HG03571 (cell line): ENCODE measurements at regions not wholly inside any gene's neighbourhood (a gene's known extent, or its start where the extent isn't known, plus 50 kb on each side); places are given as distances from the start of the nearest gene placed in this dataset.

ENCODE experiments used
- ATAC-seq: cut with Tn5 transposase; IDR thresholded peaks from one replicate; pipeline ENCODE4 v1.9.1; 2021; ENCODE audit not compliant: unreplicated experiment

DNA sequence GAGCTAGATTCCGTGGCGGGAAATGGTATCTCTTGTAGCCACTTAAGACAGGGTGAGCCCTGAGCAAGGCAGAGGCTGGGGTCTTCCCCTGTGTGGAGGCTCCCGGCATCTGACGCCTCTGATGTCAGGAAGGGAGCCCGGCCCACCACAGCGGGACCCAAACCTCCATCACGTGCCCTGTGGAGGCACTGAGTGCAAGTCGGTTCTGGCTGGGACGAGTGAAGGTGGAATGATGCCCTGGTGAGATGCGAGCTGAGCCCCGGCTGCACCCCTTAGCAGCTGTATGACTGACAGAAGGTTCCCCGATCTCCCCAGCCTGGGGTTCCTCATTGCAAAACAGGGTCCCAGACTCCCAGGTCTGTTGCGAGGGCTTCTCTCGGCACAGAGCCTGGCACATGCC lies 187.4 kb upstream of the TNRC6C start:
- ATAC-seq: no peak

- no peak for ATAC-seq
Measured at GRCh38 chr17:77771587-77771986, 186.9 kb upstream of the TNRC6C start.

- ATAC-seq: no peak
Measured at GRCh38 chr17:77771998-77772397, 186.5 kb upstream of the TNRC6C start.

DNA sequence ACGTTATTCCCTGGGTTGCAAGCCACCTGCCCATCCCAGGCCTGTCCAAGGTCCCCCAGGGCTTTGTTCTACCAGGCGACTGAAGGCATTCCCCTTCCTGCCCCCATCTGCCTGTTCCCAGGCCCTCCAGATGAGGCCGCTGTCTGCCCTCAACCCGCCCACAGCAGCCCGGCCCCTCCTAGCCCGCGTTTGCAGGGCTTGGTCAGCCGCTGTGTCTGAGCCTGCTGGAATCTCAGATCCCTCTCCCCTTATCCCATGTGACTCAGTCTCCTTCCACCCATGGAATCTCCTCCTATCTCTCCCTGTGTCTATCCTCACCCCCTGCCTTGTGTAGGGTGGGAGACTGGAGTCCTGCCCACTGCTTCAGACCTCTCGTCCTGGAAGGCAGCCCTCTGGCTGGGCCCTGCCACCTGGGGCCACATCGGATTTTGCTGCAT lies 186.0 kb upstream of the TNRC6C start:
- no peak for ATAC-seq

- no peak for ATAC-seq
Measured at GRCh38 chr17:77772899-77773358, 185.6 kb upstream of the TNRC6C start.

- ATAC-seq: no peak
Measured at GRCh38 chr17:77774182-77774581, 184.3 kb upstream of the TNRC6C start.

DNA sequence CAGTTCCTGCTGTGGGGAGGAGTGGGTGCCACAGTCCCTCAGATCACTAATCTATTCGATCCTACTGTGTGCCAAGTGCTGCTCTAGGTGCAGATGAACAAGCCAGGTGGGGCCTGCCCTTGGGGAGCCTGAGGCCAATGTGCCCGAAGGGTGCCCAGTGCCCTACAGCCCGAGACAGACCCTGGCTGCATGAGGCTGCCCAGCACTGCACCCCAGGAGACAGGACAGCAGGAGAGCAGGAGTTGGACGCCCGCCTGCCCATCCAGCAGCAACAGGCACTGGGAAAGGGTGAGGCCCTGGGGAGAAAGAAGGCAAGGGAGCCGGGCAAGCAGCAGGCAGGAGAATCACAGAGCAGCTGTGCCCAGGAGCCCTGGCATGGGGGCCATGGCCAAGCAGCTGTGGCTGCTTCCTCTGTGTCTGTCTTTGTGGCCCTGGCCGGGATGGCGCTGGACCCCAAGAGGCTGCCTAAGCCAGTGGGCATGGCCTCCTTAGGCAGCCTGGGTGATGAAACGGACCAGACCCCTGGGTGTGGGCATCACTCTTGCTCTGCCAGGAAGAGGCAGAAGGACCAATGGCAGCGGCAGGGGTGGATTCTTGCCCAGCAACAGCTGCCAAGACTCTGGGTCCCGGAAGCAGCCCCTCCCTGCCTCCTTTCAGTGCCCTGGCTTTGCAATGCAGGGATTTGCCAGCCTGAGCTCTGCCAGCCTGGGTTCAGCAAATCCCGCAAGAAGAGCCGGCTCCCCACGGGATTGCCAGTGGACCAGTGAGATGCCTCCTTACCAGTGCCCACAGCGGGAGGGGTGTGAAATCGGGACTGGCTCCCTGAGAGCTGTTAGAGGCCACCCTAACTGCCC lies 179.6 kb upstream of the TNRC6C start:
- ATAC-seq: no peak

DNA sequence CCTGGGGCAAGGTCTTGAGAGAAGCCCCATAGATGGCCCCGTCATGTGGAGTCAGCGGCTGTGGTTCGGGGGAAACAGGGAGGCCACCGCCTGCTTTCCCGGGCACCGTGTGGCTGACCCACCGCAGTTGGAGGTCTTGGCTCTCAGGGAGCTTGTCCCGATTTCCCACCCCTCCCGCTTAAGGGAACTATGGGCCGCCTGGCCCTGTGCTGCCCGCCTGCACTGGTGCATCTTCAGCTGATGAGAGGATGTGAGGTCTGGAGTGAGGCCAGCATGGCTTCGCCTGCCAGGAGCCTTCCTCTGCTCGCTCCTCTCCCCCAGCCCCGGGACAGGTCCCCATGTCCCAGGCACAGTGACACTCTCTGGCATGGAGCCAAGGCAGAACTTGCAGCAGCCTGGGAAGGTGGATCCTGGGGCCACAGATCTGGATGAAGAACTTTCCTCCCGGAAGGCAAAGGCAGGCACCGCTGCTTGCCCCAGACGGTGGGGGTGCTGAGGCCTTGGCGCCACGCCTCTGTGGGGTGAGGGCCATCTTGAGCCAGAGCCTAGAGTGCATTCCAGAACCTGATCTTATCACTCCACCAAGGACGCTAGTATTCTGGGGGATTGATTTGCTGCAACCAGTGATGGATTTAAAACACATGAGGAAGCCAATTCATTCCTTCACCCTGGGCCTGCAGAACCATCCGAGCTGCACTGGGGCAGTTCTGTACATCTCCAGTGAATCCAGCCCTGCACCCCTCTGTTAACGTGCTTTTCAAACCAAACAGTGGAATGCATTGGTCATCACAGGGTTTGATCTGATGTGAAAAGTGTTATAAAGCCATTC lies 178.6 kb upstream of the TNRC6C start:
- ATAC-seq: no peak

DNA sequence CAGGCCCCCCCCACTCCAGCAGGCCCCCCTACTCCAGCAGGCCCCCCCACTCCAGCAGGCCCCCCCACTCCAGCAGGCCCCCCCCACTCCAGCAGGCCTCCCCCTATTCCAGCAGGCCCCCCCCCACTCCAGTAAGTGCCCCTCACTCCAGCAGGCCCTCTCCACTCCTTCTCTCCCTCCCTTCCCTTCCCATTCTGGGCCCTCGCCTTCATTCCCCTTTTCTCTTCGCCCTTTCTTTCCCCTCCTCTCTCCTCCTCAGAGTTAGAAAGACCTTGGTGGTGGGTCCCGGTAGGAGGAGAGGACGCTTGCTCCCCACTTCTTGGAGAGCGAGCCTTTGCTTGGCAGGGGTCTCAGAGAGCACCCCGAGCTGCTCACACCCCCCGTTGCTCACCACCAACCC lies 177.0 kb upstream of the TNRC6C start:
- no peak for ATAC-seq

- no peak for ATAC-seq
Measured at GRCh38 chr17:77782201-77782600, 176.3 kb upstream of the TNRC6C start.

GRCh38 chr17:77782611-77783010 lies 175.9 kb upstream of the TNRC6C start:
- ATAC-seq: no peak

DNA sequence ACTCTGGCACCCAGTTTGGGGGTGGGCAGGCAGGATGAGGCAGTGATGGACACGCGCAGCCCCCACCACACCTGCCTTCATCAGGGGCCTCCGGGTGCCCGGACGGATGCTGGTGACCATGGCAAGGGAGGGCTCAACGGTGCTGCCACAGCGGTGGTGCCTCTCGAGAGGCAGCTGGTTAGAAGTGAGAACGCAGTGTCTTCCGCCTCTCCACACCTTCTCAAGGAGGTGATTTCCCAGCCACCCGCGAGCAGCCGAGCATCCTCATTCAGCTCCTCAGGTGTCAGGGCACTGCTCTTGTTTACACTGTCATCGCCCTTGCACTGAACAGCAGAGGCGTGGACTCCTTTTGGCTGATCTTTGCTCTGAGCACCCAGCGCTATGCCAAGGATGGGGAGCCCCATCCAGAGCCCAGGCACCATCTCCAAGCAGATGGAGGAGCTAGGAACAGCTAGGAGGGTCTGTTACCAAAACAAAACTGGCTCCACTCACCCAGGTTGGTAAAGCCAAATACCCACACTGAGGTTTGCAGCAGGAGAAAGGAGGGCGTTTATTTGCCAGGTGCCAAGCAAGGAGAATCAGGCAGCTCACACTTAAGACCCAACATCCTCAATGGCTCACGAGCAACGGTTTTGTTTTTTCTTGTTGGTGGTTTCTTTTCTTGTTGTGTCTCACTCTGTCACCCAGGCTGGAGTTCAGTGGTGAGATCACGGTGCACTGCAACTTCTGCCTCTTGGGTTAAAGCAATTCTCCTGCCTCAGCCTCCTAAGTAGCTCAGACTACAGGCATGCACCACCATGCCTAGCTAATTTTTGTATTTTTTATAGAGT lies 174.3 kb upstream of the TNRC6C start:
- ATAC-seq: no peak

- no peak for ATAC-seq
Measured at GRCh38 chr17:77785312-77785905, 173.1 kb upstream of the TNRC6C start.

DNA sequence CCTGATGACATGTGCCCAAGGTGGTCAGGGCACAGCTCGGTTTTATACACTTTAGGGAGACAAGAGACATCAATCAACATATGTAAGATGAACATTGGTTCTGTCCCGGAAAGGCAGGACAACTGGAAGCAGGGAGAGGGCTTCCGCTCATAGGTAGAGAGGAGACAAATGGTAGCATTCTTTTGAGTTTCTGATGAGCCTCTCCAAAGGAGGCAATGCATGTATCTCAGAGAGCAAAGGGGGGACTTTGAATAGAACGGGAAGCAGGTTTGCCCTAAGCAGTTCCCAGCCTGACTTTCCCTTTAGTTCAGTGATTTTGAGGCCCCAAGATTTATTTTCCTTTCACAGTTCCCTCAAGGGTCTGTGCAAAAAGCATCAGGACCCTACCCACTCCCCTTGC lies 172.4 kb upstream of the TNRC6C start:
- ATAC-seq: no peak

- no peak for ATAC-seq
Measured at GRCh38 chr17:77786740-77787505, 171.6 kb upstream of the TNRC6C start.

DNA sequence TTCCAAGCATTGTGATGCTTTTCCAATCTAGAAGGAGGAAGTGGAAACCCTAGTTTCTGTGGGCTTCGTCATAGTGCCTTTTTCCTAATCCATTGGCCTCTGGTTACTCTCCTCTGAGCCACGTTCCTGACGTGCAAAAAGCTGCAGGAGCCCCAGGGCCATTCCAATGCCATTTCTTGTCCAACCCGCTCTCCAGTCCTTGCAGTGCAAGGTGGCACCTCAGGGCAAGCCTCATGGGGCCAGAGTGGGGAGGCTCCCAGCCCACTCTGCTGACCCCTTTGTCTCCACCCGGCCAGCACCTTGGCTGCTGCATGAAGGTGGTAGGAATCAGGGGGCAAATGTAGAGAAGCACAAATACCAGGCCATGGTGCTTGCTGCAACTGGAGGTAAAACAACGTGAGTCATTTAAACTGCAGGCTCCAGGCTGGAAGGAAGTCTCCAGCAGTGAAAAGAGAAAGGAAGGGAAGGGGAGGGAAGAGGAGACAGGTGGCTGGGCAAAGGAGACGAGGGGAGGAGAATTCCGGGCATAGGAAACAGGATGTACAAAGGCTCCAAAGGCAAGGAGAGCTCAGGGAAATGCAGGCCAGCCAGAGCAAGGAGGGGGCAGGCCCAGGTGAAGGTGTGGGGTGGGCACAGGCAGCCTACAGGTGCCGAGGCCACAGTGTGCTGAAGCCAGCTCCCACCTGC lies 168.2 kb upstream of the TNRC6C start:
- no peak for ATAC-seq

GRCh38 chr17:77792626-77793025 lies 165.9 kb upstream of the TNRC6C start:
- ATAC-seq: no peak

GRCh38 chr17:77793146-77793970 lies 165.1 kb upstream of the TNRC6C start:
- no peak for ATAC-seq

GRCh38 chr17:77793971-77794235 lies 164.6 kb upstream of the TNRC6C start:
- no peak for ATAC-seq
